HEK293 (cell line): ENCODE measurements at regions not wholly inside any gene's neighbourhood (a gene's known extent, or its start where the extent isn't known, plus 50 kb on each side); places are given as distances from the start of the nearest gene placed in this dataset.

ENCODE experiments used
- SETDB1 ChIP-seq: IDR thresholded peaks from one replicate; pipeline ENCODE4 v1.6.1; 2017; ENCODE audit warnings: mild to moderate bottlenecking, low read length, moderate library complexity, mixed read lengths; ENCODE audit not compliant: insufficient read length
- ZNF324 ChIP-seq: fragments of 450-650 bp; formaldehyde crosslinking; IDR thresholded peaks from 2 replicates; pipeline ENCODE4 v1.5.1; 2016; ENCODE audit warnings: missing biosample characterization, missing genetic modification characterization
- ZNF416 ChIP-seq: fragments of 450-650 bp; formaldehyde crosslinking; IDR thresholded peaks from 2 replicates; pipeline ENCODE4 v1.5.1; 2016; ENCODE audit warnings: missing biosample characterization, missing genetic modification characterization
- ZNF629 ChIP-seq: fragments of 450-650 bp; formaldehyde crosslinking; IDR thresholded peaks from 2 replicates; pipeline ENCODE4 v1.5.1; 2017; ENCODE audit warnings: missing biosample characterization, missing genetic modification characterization
- ZNF768 ChIP-seq: fragments of 450-650 bp; formaldehyde crosslinking; IDR thresholded peaks from 2 replicates; pipeline ENCODE4 v1.5.1; 2018; ENCODE audit warnings: missing biosample characterization, mild to moderate bottlenecking, missing genetic modification characterization
- ZNF837 ChIP-seq: fragments of 450-650 bp; formaldehyde crosslinking; IDR thresholded peaks from 2 replicates; pipeline ENCODE4 v1.5.1; 2016; ENCODE audit warnings: missing biosample characterization, missing genetic modification characterization
- ZSCAN30 ChIP-seq: fragments of 450-650 bp; IDR thresholded peaks from 2 replicates; pipeline ENCODE4 v1.5.1; 2018; ENCODE audit warnings: missing biosample characterization, mild to moderate bottlenecking, missing genetic modification characterization, moderate library complexity
- TF ChIP-seq, protein P1 (sequence below): fragments of 450-650 bp; formaldehyde crosslinking; IDR thresholded peaks from 2 replicates; pipeline ENCODE4 v1.5.1; 2016; ENCODE audit warnings: missing biosample characterization, missing genetic modification characterization

GRCh38 chr4:182179105-182179504 is 64.1 kb upstream of the TENM3 start:
- TF ChIP-seq, protein P1, sequence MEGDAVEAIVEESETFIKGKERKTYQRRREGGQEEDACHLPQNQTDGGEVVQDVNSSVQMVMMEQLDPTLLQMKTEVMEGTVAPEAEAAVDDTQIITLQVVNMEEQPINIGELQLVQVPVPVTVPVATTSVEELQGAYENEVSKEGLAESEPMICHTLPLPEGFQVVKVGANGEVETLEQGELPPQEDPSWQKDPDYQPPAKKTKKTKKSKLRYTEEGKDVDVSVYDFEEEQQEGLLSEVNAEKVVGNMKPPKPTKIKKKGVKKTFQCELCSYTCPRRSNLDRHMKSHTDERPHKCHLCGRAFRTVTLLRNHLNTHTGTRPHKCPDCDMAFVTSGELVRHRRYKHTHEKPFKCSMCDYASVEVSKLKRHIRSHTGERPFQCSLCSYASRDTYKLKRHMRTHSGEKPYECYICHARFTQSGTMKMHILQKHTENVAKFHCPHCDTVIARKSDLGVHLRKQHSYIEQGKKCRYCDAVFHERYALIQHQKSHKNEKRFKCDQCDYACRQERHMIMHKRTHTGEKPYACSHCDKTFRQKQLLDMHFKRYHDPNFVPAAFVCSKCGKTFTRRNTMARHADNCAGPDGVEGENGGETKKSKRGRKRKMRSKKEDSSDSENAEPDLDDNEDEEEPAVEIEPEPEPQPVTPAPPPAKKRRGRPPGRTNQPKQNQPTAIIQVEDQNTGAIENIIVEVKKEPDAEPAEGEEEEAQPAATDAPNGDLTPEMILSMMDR: no peak
- TF ChIP-seq ZNF837 (tag by site-specific recombination): no peak
- no peak for TF ChIP-seq ZNF416 (tag by site-specific recombination)
- no peak for TF ChIP-seq ZNF768
- TF ChIP-seq ZNF324: no peak
- TF ChIP-seq ZNF629 (tag by site-specific recombination): no peak
- no peak for TF ChIP-seq ZSCAN30 (tag by site-specific recombination)
- TF ChIP-seq SETDB1: no peak
